Endothelial cell of umbilical vein (primary cell): ENCODE measurements at regions not wholly inside any gene's neighbourhood (a gene's known extent, or its start where the extent isn't known, plus 50 kb on each side); places are given as distances from the start of the nearest gene placed in this dataset.

Source experiments
- EZH2 ChIP-seq: IDR thresholded peaks from 2 replicates; pipeline ENCODE4 v1.6.1; 2012; ENCODE audit warnings: borderline replicate concordance, low read depth, mild to moderate bottlenecking, moderate library complexity, low read length, inconsistent platforms; ENCODE audit not compliant: severe bottlenecking
- FOS ChIP-seq: IDR thresholded peaks from 2 replicates; pipeline ENCODE4 v1.6.1; 2011; ENCODE audit warnings: mild to moderate bottlenecking, low read length, moderate library complexity, borderline replicate concordance; ENCODE audit not compliant: insufficient read depth
- MAX ChIP-seq: IDR thresholded peaks from 2 replicates; pipeline ENCODE4 v1.6.1; 2011; ENCODE audit not compliant: insufficient read depth, insufficient read length
- POLR2A ChIP-seq: IDR thresholded peaks from 2 replicates; pipeline ENCODE4 v1.6.1; 2012; ENCODE audit warnings: low read depth, mild to moderate bottlenecking, control low read depth, low read length
- POLR2AphosphoS5 ChIP-seq: IDR thresholded peaks from 2 replicates; pipeline ENCODE4 v1.6.1; 2012; ENCODE audit warnings: low read depth, mild to moderate bottlenecking, control low read depth, low read length, moderate library complexity; ENCODE audit not compliant: insufficient read depth
- TF ChIP-seq, protein P1 (sequence below), 2 donors: IDR thresholded peaks; 1 replicate in 1 of 2; 2 replicates in 1 of 2; pipeline ENCODE4 v1.5.1; 2011; ENCODE audit warnings: low read length in 2 of 2, mild to moderate bottlenecking in 2 of 2, moderate library complexity in 2 of 2, control low read depth in 1 of 2, inconsistent platforms in 1 of 2, low read depth in 1 of 2; ENCODE audit not compliant: insufficient read depth in 1 of 2; ENCODE audit errors: extremely low read depth in 1 of 2

DNA sequence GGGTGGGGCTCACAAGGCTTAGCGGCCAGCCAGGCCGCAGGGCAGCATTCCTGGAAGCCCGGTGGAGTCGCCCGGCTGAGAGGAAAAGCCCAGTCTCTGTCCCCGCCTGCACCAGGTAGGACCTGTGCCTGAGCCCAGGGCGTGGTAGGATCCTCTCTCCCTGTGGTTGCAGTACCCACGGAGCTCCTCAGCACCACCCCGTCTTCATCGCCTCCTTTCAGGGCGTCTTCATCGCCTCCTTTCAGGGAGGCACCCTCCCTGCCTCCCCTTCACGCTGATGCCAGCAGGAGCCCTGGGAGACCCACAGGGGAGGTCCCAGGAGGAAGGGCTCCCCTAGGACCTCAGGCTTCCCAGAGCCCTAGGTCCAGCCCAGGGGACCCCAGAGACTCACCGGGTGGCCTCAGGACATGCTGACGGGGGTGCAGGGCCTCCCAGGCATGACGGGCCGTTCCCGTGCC is 53.3 kb upstream of the NOTCH1 start:
- TF ChIP-seq, protein P1, sequence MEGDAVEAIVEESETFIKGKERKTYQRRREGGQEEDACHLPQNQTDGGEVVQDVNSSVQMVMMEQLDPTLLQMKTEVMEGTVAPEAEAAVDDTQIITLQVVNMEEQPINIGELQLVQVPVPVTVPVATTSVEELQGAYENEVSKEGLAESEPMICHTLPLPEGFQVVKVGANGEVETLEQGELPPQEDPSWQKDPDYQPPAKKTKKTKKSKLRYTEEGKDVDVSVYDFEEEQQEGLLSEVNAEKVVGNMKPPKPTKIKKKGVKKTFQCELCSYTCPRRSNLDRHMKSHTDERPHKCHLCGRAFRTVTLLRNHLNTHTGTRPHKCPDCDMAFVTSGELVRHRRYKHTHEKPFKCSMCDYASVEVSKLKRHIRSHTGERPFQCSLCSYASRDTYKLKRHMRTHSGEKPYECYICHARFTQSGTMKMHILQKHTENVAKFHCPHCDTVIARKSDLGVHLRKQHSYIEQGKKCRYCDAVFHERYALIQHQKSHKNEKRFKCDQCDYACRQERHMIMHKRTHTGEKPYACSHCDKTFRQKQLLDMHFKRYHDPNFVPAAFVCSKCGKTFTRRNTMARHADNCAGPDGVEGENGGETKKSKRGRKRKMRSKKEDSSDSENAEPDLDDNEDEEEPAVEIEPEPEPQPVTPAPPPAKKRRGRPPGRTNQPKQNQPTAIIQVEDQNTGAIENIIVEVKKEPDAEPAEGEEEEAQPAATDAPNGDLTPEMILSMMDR (IDR thresholded peaks at IDR 0.05; ENCODE audit: extremely low read depth in 1 of 2, insufficient read depth in 1 of 2, low read depth in 1 of 2, low read length in 2 of 2): no peak
- TF ChIP-seq POLR2A: no peak
- no peak for TF ChIP-seq EZH2
- TF ChIP-seq POLR2AphosphoS5: no peak
- no peak for TF ChIP-seq FOS
- no peak for TF ChIP-seq MAX
